MCF 10A (cell line): ENCODE measurements at regions not wholly inside any gene's neighbourhood (a gene's known extent, or its start where the extent isn't known, plus 50 kb on each side); places are given as distances from the start of the nearest gene placed in this dataset.
"Not testable (repeated sequence)": the region's sequence is repeated elsewhere in the genome, so short reads cannot be mapped to it uniquely, and the experiment has no call there.

ENCODE experiments used
- BruUV-seq: library from RNA; stranded (reverse); fragments of 400-500 nt; replicated peaks from 2 replicates; lab custom pipeline; 2021; lab: Mats Ljungman, UMichigan
- CTCF ChIA-PET: fragments of 300-600 bp; sonication (Branson Sonifier 250); formaldehyde crosslinking; extraction: SDS; loops from one replicate; lab custom pipeline; 2021; ENCODE audit warnings: antibody characterized with exemption, inconsistent platforms; lab: Yijun Ruan, JAX
- POLR2A ChIA-PET: fragments of 300-600, 350-650 bp; sonication (Branson Sonifier 250); formaldehyde crosslinking; extraction: SDS; loops from one replicate; lab custom pipeline; 2020; ENCODE audit warnings: antibody characterized with exemption, inconsistent platforms; lab: Yijun Ruan, JAX
- DNase-seq: peaks from one replicate; pipeline ENCODE4 v3.0.0-alpha.2; 2018; ENCODE audit not compliant: unreplicated experiment
- H3K27ac Mint-ChIP-seq: one replicate; pipeline ENCODE4 v1.8.0; 2022; ENCODE audit warnings: mild to moderate bottlenecking, low read depth, mixed read lengths; ENCODE audit not compliant: unreplicated experiment
- H3K27me3 Mint-ChIP-seq: one replicate; pipeline ENCODE4 v1.8.0; 2022; ENCODE audit warnings: mixed read lengths; ENCODE audit not compliant: insufficient read depth, unreplicated experiment
- H3K36me3 Mint-ChIP-seq: one replicate; pipeline ENCODE4 v1.8.0; 2022; ENCODE audit warnings: mild to moderate bottlenecking, moderate library complexity, mixed read lengths; ENCODE audit not compliant: insufficient read depth, unreplicated experiment
- H3K4me1 Mint-ChIP-seq: one replicate; pipeline ENCODE4 v1.8.0; 2022; ENCODE audit warnings: mixed read lengths; ENCODE audit not compliant: insufficient read depth, unreplicated experiment
- H3K4me3 Mint-ChIP-seq: one replicate; pipeline ENCODE4 v1.8.0; 2022; ENCODE audit warnings: mild to moderate bottlenecking, moderate library complexity, mixed read lengths; ENCODE audit not compliant: unreplicated experiment
- H3K9me3 Mint-ChIP-seq: one replicate; pipeline ENCODE4 v1.8.0; 2022; ENCODE audit warnings: mixed read lengths; ENCODE audit not compliant: unreplicated experiment
- CTCF ChIP-seq: fragments of 200-600 bp; IDR thresholded peaks from one replicate; pipeline ENCODE4 v1.8.0; 2022; ENCODE audit warnings: antibody characterized with exemption, mild to moderate bottlenecking; ENCODE audit not compliant: unreplicated experiment
- intact Hi-C: fragments of 100-400 bp; cut with micrococcal nuclease; formaldehyde crosslinking; loops from 2 replicates; pipeline ENCODE4 v1.14.1; 2022

DNA sequence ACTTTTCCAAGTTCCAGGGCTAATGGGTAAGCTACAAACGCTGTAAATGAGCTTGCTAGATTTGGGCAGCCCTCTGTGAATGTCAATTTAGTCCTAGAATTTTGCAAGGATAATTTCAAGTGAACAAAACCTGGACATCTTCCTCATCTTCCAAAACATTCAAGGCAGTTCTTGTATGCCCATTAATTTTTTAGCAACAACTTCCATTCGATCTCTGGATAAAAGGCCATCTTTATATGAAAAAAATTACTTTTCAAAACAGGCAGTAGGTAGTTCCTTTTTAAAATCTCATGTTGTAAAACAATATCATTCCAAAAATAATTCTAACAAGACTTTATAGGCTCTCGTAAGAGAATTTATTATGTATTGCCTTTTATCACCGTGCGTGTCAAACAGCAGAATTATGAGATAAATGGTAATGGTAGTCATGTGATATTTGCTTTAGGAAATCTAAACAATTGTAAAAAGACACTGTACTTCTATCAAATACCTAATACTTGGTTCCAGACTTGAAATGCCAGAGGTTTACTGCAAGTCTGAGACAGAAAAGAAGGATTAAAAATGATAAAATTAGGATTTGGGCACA is 143.7 kb upstream of the NRP1 start:
- Mint-ChIP-seq H3K27ac (no peak overlapping the region), H3K4me1 (no peaks in the 10 kb centered on the region), H3K4me3 (no peak overlapping the region), H3K36me3 (no peaks in the 10 kb centered on the region), H3K9me3 (no peaks in the 10 kb centered on the region), H3K27me3 (no peaks in the 10 kb centered on the region)
- no peak for DNase-seq
- ChIA-PET CTCF (no interaction called here), POLR2A (no interaction called here)
- BruUV-seq = no TSS peak
- TF ChIP-seq CTCF = no peak
- intact Hi-C loops = no loop called here

GRCh38 chr10:33477291-33478088 is 143.0 kb upstream of the NRP1 start:
- Mint-ChIP-seq H3K36me3 (no peaks in the 10 kb centered on the region), H3K4me1 (no peaks in the 10 kb centered on the region), H3K27ac (no peak overlapping the region), H3K9me3 (no peaks in the 10 kb centered on the region), H3K27me3 (no peaks in the 10 kb centered on the region), H3K4me3 (no peak overlapping the region)
- DNase-seq = no peak
- ChIA-PET CTCF (no interaction called here), POLR2A (no interaction called here)
- no peak for TF ChIP-seq CTCF
- no TSS peak for BruUV-seq
- intact Hi-C loops = no loop called here

GRCh38 chr10:33476757-33477273 is 142.3 kb upstream of the NRP1 start:
- ChIA-PET CTCF (no interaction called here), POLR2A (no interaction called here)
- no peak overlapping the region for H3K27ac Mint-ChIP-seq
- no peak for DNase-seq
- H3K4me3 Mint-ChIP-seq = no peak overlapping the region
- no peaks in the 10 kb centered on the region for H3K9me3 Mint-ChIP-seq
- no peak for TF ChIP-seq CTCF
- intact Hi-C loops = no loop called here
- H3K27me3 Mint-ChIP-seq = no peaks in the 10 kb centered on the region
- no peaks in the 10 kb centered on the region for H3K4me1 Mint-ChIP-seq
- H3K36me3 Mint-ChIP-seq = no peaks in the 10 kb centered on the region
- BruUV-seq = no TSS peak

DNA sequence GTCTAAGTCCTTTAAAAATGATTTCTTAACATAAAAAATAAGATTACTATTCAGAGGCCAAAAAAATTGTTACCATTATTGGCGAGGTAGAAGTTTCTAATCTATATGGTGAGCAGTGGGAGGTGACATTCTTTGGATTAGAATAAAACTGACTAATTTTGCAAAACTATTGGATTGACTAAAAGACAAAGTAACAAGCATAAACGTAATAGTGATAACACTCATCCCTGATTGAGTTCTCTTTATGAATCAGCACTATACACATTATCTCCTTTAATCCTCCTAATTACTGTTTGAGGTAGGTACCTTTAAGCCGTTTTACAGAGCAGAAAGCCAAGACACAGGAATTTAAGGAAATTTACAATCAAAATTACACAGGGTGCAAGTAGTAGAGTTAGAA is 139.2 kb upstream of the NRP1 start:
- ChIA-PET POLR2A (no interaction called here), CTCF (no interaction called here)
- no peaks in the 10 kb centered on the region for H3K4me1 Mint-ChIP-seq
- no peaks in the 10 kb centered on the region for H3K9me3 Mint-ChIP-seq
- H3K27ac Mint-ChIP-seq = no peak overlapping the region
- DNase-seq = no peak
- BruUV-seq = no TSS peak
- intact Hi-C loops = no loop called here
- H3K27me3 Mint-ChIP-seq = no peaks in the 10 kb centered on the region
- no peak for TF ChIP-seq CTCF
- no peak overlapping the region for H3K4me3 Mint-ChIP-seq
- H3K36me3 Mint-ChIP-seq = no peaks in the 10 kb centered on the region

DNA sequence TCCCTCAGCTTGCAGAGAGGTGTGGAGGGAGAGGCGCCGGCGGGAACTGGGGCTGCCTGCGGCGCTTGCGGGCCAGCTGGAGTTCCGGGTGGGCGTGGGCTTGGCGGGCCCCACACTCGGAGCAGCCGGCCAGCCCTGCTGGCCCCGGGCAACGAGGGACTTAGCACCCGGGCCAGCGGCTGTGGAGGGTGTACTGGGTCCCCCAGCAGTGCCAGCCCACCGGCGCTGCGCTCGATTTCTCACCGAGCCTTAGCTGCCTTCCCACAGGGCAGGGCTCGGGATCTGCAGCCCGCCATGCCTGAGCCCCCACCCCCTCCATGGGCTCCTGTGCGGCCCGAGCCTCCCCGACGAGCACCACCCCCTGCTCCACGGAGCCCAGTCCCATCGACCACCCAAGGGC is 133.5 kb upstream of the NRP1 start:
- POLR2A ChIA-PET, CTCF ChIA-PET, H3K4me1 Mint-ChIP-seq, DNase-seq, H3K4me3 Mint-ChIP-seq, intact Hi-C loops, H3K27ac Mint-ChIP-seq, BruUV-seq, H3K9me3 Mint-ChIP-seq, H3K36me3 Mint-ChIP-seq, H3K27me3 Mint-ChIP-seq: not testable (repeated sequence)
